ENCODE measurements at regions not wholly inside any gene's neighbourhood (a gene's known extent, or its start where the extent isn't known, plus 50 kb on each side); places are given as distances from the start of the nearest gene placed in this dataset.
A peak's percentile ranks its signal among the peaks of the same experiment; 100 is the strongest.

GRCh38 chr15:95263751-95264150 is 1032.4 kb downstream of the MCTP2 start:
- DNase-seq = no peak

GRCh38 chr15:95265419-95265997 is 1034.1 kb downstream of the MCTP2 start:
- no peak for DNase-seq

- peak; percentile 58 for DNase-seq
Measured at GRCh38 chr15:95266451-95267061, 1035.2 kb downstream of the MCTP2 start.

GRCh38 chr15:95267481-95267880 is 1036.1 kb downstream of the MCTP2 start:
- DNase-seq = no peak

- no peak for DNase-seq
Measured at GRCh38 chr15:95269242-95270183, 1038.2 kb downstream of the MCTP2 start.

GRCh38 chr15:95274101-95274500 is 1042.7 kb downstream of the MCTP2 start:
- DNase-seq = no peak

GRCh38 chr15:95277266-95277665 is 1045.9 kb downstream of the MCTP2 start:
- DNase-seq = no peak

- no peak for DNase-seq
Measured at GRCh38 chr15:95278532-95279245, 1047.3 kb downstream of the MCTP2 start.

- no peak for DNase-seq
Measured at GRCh38 chr15:95279277-95280019, 1048.1 kb downstream of the MCTP2 start.

GRCh38 chr15:95280711-95281110 is 1049.3 kb downstream of the MCTP2 start:
- no peak for DNase-seq

- DNase-seq = no peak
Measured at GRCh38 chr15:95281470-95281869, 1049.0 kb upstream of the NR2F2 start.

- no peak for DNase-seq
Measured at GRCh38 chr15:95284492-95284891, 1046.0 kb upstream of the NR2F2 start.

- DNase-seq = no peak
Measured at GRCh38 chr15:95284933-95285421, 1045.5 kb upstream of the NR2F2 start.

GRCh38 chr15:95286352-95286880 is 1044.1 kb upstream of the NR2F2 start:
- no peak for DNase-seq

- DNase-seq = no peak
Measured at GRCh38 chr15:95287720-95288103, 1042.8 kb upstream of the NR2F2 start.

- DNase-seq = no peak
Measured at GRCh38 chr15:95288626-95289025, 1041.9 kb upstream of the NR2F2 start.

GRCh38 chr15:95290176-95290974 is 1040.1 kb upstream of the NR2F2 start:
- DNase-seq = no peak

GRCh38 chr15:95291898-95292472 is 1038.5 kb upstream of the NR2F2 start:
- DNase-seq = no peak

GRCh38 chr15:95292785-95293450 is 1037.6 kb upstream of the NR2F2 start:
- no peak for DNase-seq

- DNase-seq = no peak
Measured at GRCh38 chr15:95293456-95294031, 1037.0 kb upstream of the NR2F2 start.

All from femur (tissue), 1 donor.